ENCODE measurements at regions not wholly inside any gene's neighbourhood (a gene's known extent, or its start where the extent isn't known, plus 50 kb on each side); places are given as distances from the start of the nearest gene placed in this dataset.

GRCh38 chr12:116404247-116404646 lies 126.8 kb upstream of the MED13L start:
- DNase-seq (ENCODE audit: low read depth): no peak

GRCh38 chr12:116404913-116405611 lies 127.6 kb upstream of the MED13L start:
- no peak for DNase-seq (ENCODE audit: low read depth)

GRCh38 chr12:116406529-116406928 lies 129.0 kb upstream of the MED13L start:
- DNase-seq (ENCODE audit: low read depth): peak; percentile 79

- DNase-seq (ENCODE audit: low read depth): peak; percentile 25
Measured at GRCh38 chr12:116408489-116409250, 131.2 kb upstream of the MED13L start.

- peak; percentile 57 for DNase-seq (ENCODE audit: low read depth)
Measured at GRCh38 chr12:116411977-116412376, 134.5 kb upstream of the MED13L start.

GRCh38 chr12:116414891-116415290 lies 137.4 kb upstream of the MED13L start:
- DNase-seq (ENCODE audit: low read depth): no peak

GRCh38 chr12:116415408-116416108 lies 138.1 kb upstream of the MED13L start:
- no peak for DNase-seq (ENCODE audit: low read depth)

GRCh38 chr12:116416166-116416565 lies 138.7 kb upstream of the MED13L start:
- no peak for DNase-seq (ENCODE audit: low read depth)

- no peak for DNase-seq (ENCODE audit: low read depth)
Measured at GRCh38 chr12:116418551-116418950, 140.6 kb upstream of the MAP1LC3B2 start.

- DNase-seq (ENCODE audit: low read depth): no peak
Measured at GRCh38 chr12:116420227-116420880, 138.8 kb upstream of the MAP1LC3B2 start.

GRCh38 chr12:116421785-116422538 lies 137.2 kb upstream of the MAP1LC3B2 start:
- DNase-seq (ENCODE audit: low read depth): no peak

GRCh38 chr12:116423094-116423493 lies 136.1 kb upstream of the MAP1LC3B2 start:
- DNase-seq (ENCODE audit: low read depth): peak; percentile 99

GRCh38 chr12:116425256-116426193 lies 133.7 kb upstream of the MAP1LC3B2 start:
- peak; percentile 57 for DNase-seq (ENCODE audit: low read depth)

GRCh38 chr12:116426391-116427136 lies 132.6 kb upstream of the MAP1LC3B2 start:
- DNase-seq (ENCODE audit: low read depth): peak; percentile 99

- peak; percentile 29 for DNase-seq (ENCODE audit: low read depth)
Measured at GRCh38 chr12:116427200-116427930, 131.8 kb upstream of the MAP1LC3B2 start.

- DNase-seq (ENCODE audit: low read depth): no peak
Measured at GRCh38 chr12:116429826-116430360, 129.3 kb upstream of the MAP1LC3B2 start.

- no peak for DNase-seq (ENCODE audit: low read depth)
Measured at GRCh38 chr12:116430911-116431565, 128.1 kb upstream of the MAP1LC3B2 start.

GRCh38 chr12:116431677-116432300 lies 127.4 kb upstream of the MAP1LC3B2 start:
- peak; percentile 77 for DNase-seq (ENCODE audit: low read depth)

All from amniotic epithelial cell (primary cell).